ENCODE measurements at regions not wholly inside any gene's neighbourhood (a gene's known extent, or its start where the extent isn't known, plus 50 kb on each side); places are given as distances from the start of the nearest gene placed in this dataset.

GRCh38 chr14:36052063-36052462 lies 124.5 kb downstream of the PTCSC3 start:
- WGBS = 91% methylated on average over 1 of the region's 1 CpG

More at GRCh38 chr14:36052063-36052462, 124.5 kb downstream of the PTCSC3 start:
- H3K9ac ChIP-seq (ENCODE audit: low read depth in 1 of 2, low read length in 2 of 2) = no peak overlapping the region
- H3K9me3 ChIP-seq (ENCODE audit: control insufficient read depth in 4 of 4, low read length in 3 of 4) = no peaks in the 10 kb centered on the region
- H3K4me3 ChIP-seq (ENCODE audit: low read depth in 1 of 3, low read length in 3 of 3) = no peak overlapping the region
- no peak overlapping the region for H3K27ac ChIP-seq (ENCODE audit: low read depth in 1 of 2, low read length in 2 of 2)
- no peak for DNase-seq (ENCODE audit: low spot score)
- no peaks in the 10 kb centered on the region for H3K36me3 ChIP-seq (ENCODE audit: control insufficient read depth in 4 of 4, insufficient read depth in 3 of 4, low read depth in 1 of 4, low read length in 3 of 4)
- TF ChIP-seq ZBTB33 (IDR thresholded peaks at IDR 0.05) = no peak
- TF ChIP-seq HNF4G (IDR thresholded peaks at IDR 0.05) = no peak
- no peak for TF ChIP-seq SP1 (IDR thresholded peaks at IDR 0.05)
- no peak for TF ChIP-seq CTCF (IDR thresholded peaks at IDR 0.05; ENCODE audit: low read depth, low read length, missing input control)
- no peak for TF ChIP-seq JUND (IDR thresholded peaks at IDR 0.05)
- TF ChIP-seq TAF1 (conservative IDR thresholded peaks at IDR 0.05) = no peak
- no peak for TF ChIP-seq REST (IDR thresholded peaks at IDR 0.05)
- TF ChIP-seq GABPA (IDR thresholded peaks at IDR 0.05 in 1 of 2, conservative IDR thresholded peaks at IDR 0.05 in 1 of 2) = no peak
- no peak for TF ChIP-seq EGR1 (IDR thresholded peaks at IDR 0.05; ENCODE audit: low read depth in 2 of 2)
- no peak for TF ChIP-seq MAX (IDR thresholded peaks at IDR 0.05)
- no peak for TF ChIP-seq HNF4A (conservative IDR thresholded peaks at IDR 0.05)
- no peak for TF ChIP-seq ATF3 (IDR thresholded peaks at IDR 0.05)
- TF ChIP-seq NR2F2 (IDR thresholded peaks at IDR 0.05) = no peak
- H3K4me1 ChIP-seq (ENCODE audit: control insufficient read depth in 4 of 4, insufficient read depth in 4 of 4, low read length in 3 of 4) = peaks cover 4 to 22% (median 14%) of the 10 kb centered on the region in 4 donors
- no peaks in the 10 kb centered on the region for H3K27me3 ChIP-seq (ENCODE audit: control insufficient read depth in 4 of 4, insufficient read depth in 4 of 4, low read length in 3 of 4)
